HepG2 (cell line): ENCODE measurements at regions not wholly inside any gene's neighbourhood (a gene's known extent, or its start where the extent isn't known, plus 50 kb on each side); places are given as distances from the start of the nearest gene placed in this dataset.

Experiments
- ATAC-seq: fragments of 200-7000 bp; cut with Tn5 transposase; 3 replicates; pipeline ENCODE4 v1.9.1; 2020; ENCODE audit warnings: mild to moderate bottlenecking, moderate library complexity
- BruUV-seq: library from RNA; stranded (reverse); fragments of 400-500 nt; replicated peaks from 2 replicates; lab custom pipeline; 2021; lab: Mats Ljungman, UMichigan
- CTCF ChIA-PET: fragments of 300-600 bp; formaldehyde crosslinking; extraction: SDS; loops from one replicate; lab custom pipeline; 2021; ENCODE audit warnings: low total read pairs, inconsistent platforms, low intra/inter-chr PET ratio; lab: Yijun Ruan, JAX
- POLR2A ChIA-PET: fragments of 350-600 bp; sonication (Branson Sonifier 250); formaldehyde crosslinking; loops from one replicate; lab custom pipeline; 2020; ENCODE audit warnings: antibody characterized with exemption, inconsistent platforms; lab: Yijun Ruan, JAX
- DNase-seq: peaks from one replicate; pipeline ENCODE4 v3.0.0-alpha.2; 2015; ENCODE audit warnings: low spot score
- FAIRE-seq: peaks from 3 replicates; lab custom pipeline; 2011; peaks lifted over from hg19 to GRCh38; lab: Jason Lieb, UNC
- H2AFZ ChIP-seq: one replicate; pipeline ENCODE4 v1.6.1; 2011; ENCODE audit warnings: low read length, inconsistent platforms
- H3K27ac ChIP-seq: fragments of 300-600 bp; 3 replicates; pipeline ENCODE4 v1.8.0; 2011; ENCODE audit warnings: mixed run types, mild to moderate bottlenecking, mixed read lengths, low read length, inconsistent platforms; ENCODE audit not compliant: insufficient read depth; ENCODE audit errors: extremely low read length
- H3K27me3 ChIP-seq, 2 experiments: fragments of 200-600 bp in 1 of 2; 2 replicates in 1 of 2; 3 replicates in 1 of 2; pipeline versions ENCODE4 v1.6.0 to v1.8.0; 2011; ENCODE audit warnings: low read length in 2 of 2, mild to moderate bottlenecking in 2 of 2, moderate library complexity in 2 of 2, inconsistent platforms in 1 of 2; ENCODE audit not compliant: insufficient read depth in 2 of 2, control insufficient read depth in 1 of 2
- H3K36me3 ChIP-seq, 2 experiments: fragments of 200-600 bp in 1 of 2; replicated peaks in 1 of 2; 2 replicates in 1 of 2; 3 replicates in 1 of 2; pipeline versions ENCODE4 v1.5.1 to v1.8.0; 2011; ENCODE audit warnings: low read length in 2 of 2, inconsistent platforms in 1 of 2; ENCODE audit not compliant: insufficient read depth in 2 of 2, control insufficient read depth in 1 of 2
- H3K4me1 ChIP-seq: 2 replicates; pipeline ENCODE4 v1.5.1; 2012; ENCODE audit warnings: low read length, inconsistent platforms; ENCODE audit not compliant: insufficient read depth
- H3K4me2 ChIP-seq: 2 replicates; pipeline ENCODE4 v1.6.0; 2011; ENCODE audit warnings: low read depth, low read length, inconsistent platforms
- H3K4me3 ChIP-seq, 3 experiments: fragments of 200-600 bp in 1 of 3; sonication (generic), shearing (Covaris generic) in 1 of 3; replicated peaks in 1 of 3; 2 replicates each; pipeline ENCODE4 v1.5.1; 2011 to 2016; ENCODE audit warnings: low read length in 3 of 3, inconsistent platforms in 2 of 3, low read depth in 2 of 3, mild to moderate bottlenecking in 2 of 3, control low read depth in 1 of 3, mixed read lengths in 1 of 3; ENCODE audit not compliant: insufficient read depth in 1 of 3
- H3K79me2 ChIP-seq: one replicate; pipeline ENCODE4 v1.6.1; 2011; ENCODE audit warnings: low read length, inconsistent platforms; ENCODE audit not compliant: insufficient read depth
- H3K9ac ChIP-seq: 2 replicates; pipeline ENCODE4 v1.6.0; 2011; ENCODE audit warnings: mild to moderate bottlenecking, low read depth, low read length, inconsistent platforms; ENCODE audit not compliant: insufficient read depth
- H3K9me3 ChIP-seq: 2 replicates; pipeline ENCODE4 v1.5.1; 2012; ENCODE audit warnings: mild to moderate bottlenecking, low read length
- H4K20me1 ChIP-seq: 2 replicates; pipeline ENCODE4 v1.6.0; 2011; ENCODE audit warnings: inconsistent platforms, mild to moderate bottlenecking, low read length, moderate library complexity; ENCODE audit not compliant: insufficient read depth
- GPN1 ChIP-seq: sonication (generic); formaldehyde crosslinking; IDR thresholded peaks from 2 replicates; pipeline ENCODE4 v1.5.1; 2020; ENCODE audit warnings: missing genetic modification reagents, borderline replicate concordance
- PHF5A ChIP-seq: IDR thresholded peaks from one replicate; pipeline ENCODE4 v1.6.1; 2018; ENCODE audit warnings: low read depth, missing genetic modification reagents; ENCODE audit not compliant: unreplicated experiment
- PTBP1 ChIP-seq: fragments of 200-400 bp; formaldehyde crosslinking; IDR thresholded peaks from 2 replicates; pipeline ENCODE4 v1.6.1; 2018; ENCODE audit warnings: low read length, low read depth; ENCODE audit not compliant: poor library complexity, severe bottlenecking
- ZNF484 ChIP-seq: sonication (generic); formaldehyde crosslinking; IDR thresholded peaks from 2 replicates; pipeline ENCODE4 v1.5.1; 2020; ENCODE audit warnings: mild to moderate bottlenecking, low read depth, missing genetic modification reagents, borderline replicate concordance
- ZNF546 ChIP-seq: sonication (generic); formaldehyde crosslinking; conservative IDR thresholded peaks from 2 replicates; pipeline ENCODE4 v1.8.1; 2023; ENCODE audit warnings: mild to moderate bottlenecking, missing genetic modification reagents
- WGBS: methylation state at CpG from one replicate; pipeline ENCODE4 v1.1.6; 2017; ENCODE audit warnings: low lambda C conversion rate; 5-methylcytosine and 5-hydroxymethylcytosine counted together
- in situ Hi-C: cut with HindIII; loops from 2 replicates; pipeline ENCODE4 v1.10.0; 2017; ENCODE audit warnings: low pct_unique_long_range_greater_than_20kb; ENCODE audit not compliant: extremely low pct_ligation_motif_present
- intact Hi-C: fragments of 100-400 bp; cut with micrococcal nuclease; formaldehyde crosslinking; loops from one replicate; pipeline ENCODE4 v1.10.0; 2022; ENCODE audit not compliant: unreplicated experiment
- TF ChIP-seq, protein P1 (sequence below): sonication (generic); formaldehyde crosslinking; IDR thresholded peaks from 2 replicates; pipeline ENCODE4 v1.8.0; 2022; ENCODE audit warnings: missing genetic modification reagents, mild to moderate bottlenecking, inconsistent platforms, borderline replicate concordance
- TF ChIP-seq, protein P2 (sequence below): sonication (generic); formaldehyde crosslinking; IDR thresholded peaks from 2 replicates; pipeline ENCODE4 v1.8.0; 2022; ENCODE audit warnings: low read depth, missing genetic modification reagents
- TF ChIP-seq, protein P3 (sequence below): sonication (generic); formaldehyde crosslinking; conservative IDR thresholded peaks from 2 replicates; pipeline ENCODE4 v1.5.0; 2020; ENCODE audit warnings: missing genetic modification reagents

DNA sequence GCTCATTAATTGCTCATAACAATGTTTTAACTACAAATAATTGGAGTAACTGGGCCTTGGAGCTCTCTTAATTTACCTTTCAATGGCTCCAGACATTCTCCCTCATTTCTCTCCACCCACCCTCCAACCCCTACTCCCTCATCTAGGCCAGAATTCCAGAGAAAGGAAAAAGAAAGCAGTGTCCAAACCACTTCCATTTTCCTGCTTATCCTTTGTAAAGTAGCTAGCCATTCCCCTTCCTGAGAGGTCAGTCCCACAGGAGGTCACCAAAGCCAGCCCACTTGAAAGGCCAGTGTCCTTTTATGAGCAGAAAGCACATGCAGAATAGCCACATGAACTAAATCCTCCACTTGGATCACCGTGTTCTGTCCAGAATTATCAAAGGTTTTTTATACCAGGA, 404.8 kb upstream of the FAT3 start:
- CTCF ChIA-PET = no interaction called here

More for the DNA sequence above, 404.8 kb upstream of the FAT3 start:
- DNase-seq (no peak), ATAC-seq (no peak), FAIRE-seq (no peak)
- in situ Hi-C loops (no loop called here), intact Hi-C loops (no loop called here)
- POLR2A ChIA-PET = no interaction called here
- H2AFZ ChIP-seq = no peak overlapping the region
- no peak overlapping the region for H3K4me3 ChIP-seq
- 0% methylated on average over 1 of the region's 1 CpG for WGBS
- no peaks in the 10 kb centered on the region for H4K20me1 ChIP-seq
- no peak overlapping the region for H3K27ac ChIP-seq
- no peaks in the 10 kb centered on the region for H3K4me1 ChIP-seq
- no peaks in the 10 kb centered on the region for H3K79me2 ChIP-seq
- H3K9me3 ChIP-seq = no peaks in the 10 kb centered on the region
- TF ChIP-seq, protein P1, sequence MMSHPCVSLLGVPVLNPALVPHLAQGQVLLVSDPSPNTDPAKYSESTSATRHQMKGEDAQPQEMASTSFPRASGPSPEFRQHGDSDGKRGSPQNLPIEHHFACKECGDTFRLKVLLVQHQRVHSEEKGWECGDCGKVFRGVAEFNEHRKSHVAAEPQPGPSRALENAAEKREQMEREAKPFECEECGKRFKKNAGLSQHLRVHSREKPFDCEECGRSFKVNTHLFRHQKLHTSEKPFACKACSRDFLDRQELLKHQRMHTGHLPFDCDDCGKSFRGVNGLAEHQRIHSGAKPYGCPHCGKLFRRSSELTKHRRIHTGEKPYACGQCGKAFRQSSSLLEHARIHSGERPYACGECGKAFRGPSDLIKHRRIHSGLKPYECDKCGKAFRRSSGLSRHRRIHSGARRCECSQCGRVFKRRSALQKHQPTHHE (CRISPR knock-in tag) = no peak
- TF ChIP-seq PHF5A (CRISPR knock-in tag) = no peak
- TF ChIP-seq, protein P2, sequence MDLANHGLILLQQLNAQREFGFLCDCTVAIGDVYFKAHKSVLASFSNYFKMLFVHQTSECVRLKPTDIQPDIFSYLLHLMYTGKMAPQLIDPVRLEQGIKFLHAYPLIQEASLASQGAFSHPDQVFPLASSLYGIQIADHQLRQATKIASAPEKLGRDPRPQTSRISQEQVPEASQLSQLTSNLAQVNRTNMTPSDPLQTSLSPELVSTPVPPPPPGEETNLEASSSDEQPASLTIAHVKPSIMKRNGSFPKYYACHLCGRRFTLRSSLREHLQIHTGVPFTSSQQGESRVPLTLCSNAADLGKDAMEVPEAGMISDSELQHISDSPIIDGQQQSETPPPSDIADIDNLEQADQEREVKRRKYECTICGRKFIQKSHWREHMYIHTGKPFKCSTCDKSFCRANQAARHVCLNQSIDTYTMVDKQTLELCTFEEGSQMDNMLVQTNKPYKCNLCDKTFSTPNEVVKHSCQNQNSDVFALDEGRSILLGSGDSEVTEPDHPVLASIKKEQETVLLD = no peak
- TF ChIP-seq, protein P3, sequence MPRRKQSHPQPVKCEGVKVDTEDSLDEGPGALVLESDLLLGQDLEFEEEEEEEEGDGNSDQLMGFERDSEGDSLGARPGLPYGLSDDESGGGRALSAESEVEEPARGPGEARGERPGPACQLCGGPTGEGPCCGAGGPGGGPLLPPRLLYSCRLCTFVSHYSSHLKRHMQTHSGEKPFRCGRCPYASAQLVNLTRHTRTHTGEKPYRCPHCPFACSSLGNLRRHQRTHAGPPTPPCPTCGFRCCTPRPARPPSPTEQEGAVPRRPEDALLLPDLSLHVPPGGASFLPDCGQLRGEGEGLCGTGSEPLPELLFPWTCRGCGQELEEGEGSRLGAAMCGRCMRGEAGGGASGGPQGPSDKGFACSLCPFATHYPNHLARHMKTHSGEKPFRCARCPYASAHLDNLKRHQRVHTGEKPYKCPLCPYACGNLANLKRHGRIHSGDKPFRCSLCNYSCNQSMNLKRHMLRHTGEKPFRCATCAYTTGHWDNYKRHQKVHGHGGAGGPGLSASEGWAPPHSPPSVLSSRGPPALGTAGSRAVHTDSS (CRISPR knock-in tag) = no peak
- TF ChIP-seq PTBP1 = no peak
- TF ChIP-seq ZNF484 = no peak
- TF ChIP-seq GPN1 (CRISPR knock-in tag) = no peak
- no peak for TF ChIP-seq ZNF546 (CRISPR knock-in tag)
- no peaks in the 10 kb centered on the region for H3K27me3 ChIP-seq
- no peaks in the 10 kb centered on the region for H3K36me3 ChIP-seq
- H3K9ac ChIP-seq = no peak overlapping the region
- no TSS peak for BruUV-seq
- H3K4me2 ChIP-seq = no peak overlapping the region
